Caco-2 (cell line): ENCODE measurements at regions not wholly inside any gene's neighbourhood (a gene's known extent, or its start where the extent isn't known, plus 50 kb on each side); places are given as distances from the start of the nearest gene placed in this dataset.

Experiments
- BruUV-seq: library from RNA; stranded (reverse); fragments of 400-500 nt; replicated peaks from 2 replicates; lab custom pipeline; 2021; lab: Mats Ljungman, UMichigan
- CTCF ChIA-PET: fragments of 300-600 bp; sonication (Branson Sonifier 250); formaldehyde crosslinking; loops from one replicate; lab custom pipeline; 2022; ENCODE audit warnings: antibody characterized with exemption; lab: Charles Lee
- POLR2A ChIA-PET: fragments of 300-600 bp; sonication (Branson Sonifier 250); formaldehyde crosslinking; loops from one replicate; lab custom pipeline; 2022; ENCODE audit warnings: antibody characterized with exemption; lab: Charles Lee
- DNase-seq, 2 experiments: peaks; one replicate each; pipeline versions ENCODE4 v3.0.0 to v3.0.0-alpha.2; 2020 to 2022
- H3K27me3 ChIP-seq: replicated peaks from 2 replicates; pipeline ENCODE4 v1.6.0; 2011; ENCODE audit warnings: low read length; ENCODE audit not compliant: control insufficient read depth, insufficient read depth
- H3K36me3 ChIP-seq: 2 replicates; pipeline ENCODE4 v1.5.1; 2011; ENCODE audit warnings: low read length; ENCODE audit not compliant: control insufficient read depth, insufficient read depth
- H3K4me1 ChIP-seq: fragments of 250-450 bp; sonication (Bioruptor Pico); 2 replicates; pipeline ENCODE4 v1.5.1; 2020; ENCODE audit warnings: mild to moderate bottlenecking
- H3K4me3 ChIP-seq: 2 replicates; pipeline ENCODE4 v1.5.1; 2011; ENCODE audit warnings: low read depth, mild to moderate bottlenecking, control low read depth, low read length
- H3K9me3 ChIP-seq: fragments of 250-450 bp; sonication (Bioruptor Pico); 2 replicates; pipeline ENCODE4 v1.5.1; 2020; ENCODE audit warnings: mild to moderate bottlenecking, moderate library complexity
- H3K27ac Mint-ChIP-seq: one replicate; pipeline ENCODE4 v1.8.0; 2022; ENCODE audit warnings: mixed read lengths; ENCODE audit not compliant: unreplicated experiment
- H3K27me3 Mint-ChIP-seq: one replicate; pipeline ENCODE4 v1.8.0; 2022; ENCODE audit warnings: mixed read lengths; ENCODE audit not compliant: insufficient read depth, unreplicated experiment
- H3K36me3 Mint-ChIP-seq: one replicate; pipeline ENCODE4 v1.8.0; 2022; ENCODE audit warnings: mild to moderate bottlenecking, mixed read lengths; ENCODE audit not compliant: insufficient read depth, unreplicated experiment
- H3K4me1 Mint-ChIP-seq: one replicate; pipeline ENCODE4 v1.8.0; 2022; ENCODE audit warnings: low read depth, mixed read lengths; ENCODE audit not compliant: unreplicated experiment
- H3K4me3 Mint-ChIP-seq: one replicate; pipeline ENCODE4 v1.8.0; 2022; ENCODE audit warnings: mild to moderate bottlenecking, moderate library complexity, mixed read lengths; ENCODE audit not compliant: unreplicated experiment
- H3K9me3 Mint-ChIP-seq: one replicate; pipeline ENCODE4 v1.8.0; 2022; ENCODE audit warnings: mixed read lengths; ENCODE audit not compliant: unreplicated experiment
- CTCF ChIP-seq, 2 experiments: fragments of 200-600 bp in 1 of 2; IDR thresholded peaks; 1 replicate in 1 of 2; 2 replicates in 1 of 2; pipeline versions ENCODE4 v1.5.1 to v1.8.0; 2011 to 2022; ENCODE audit warnings: antibody characterized with exemption in 1 of 2, control low read depth in 1 of 2, inconsistent platforms in 1 of 2, low read depth in 1 of 2, low read length in 1 of 2, mild to moderate bottlenecking in 1 of 2, moderate library complexity in 1 of 2; ENCODE audit not compliant: insufficient read depth in 1 of 2, severe bottlenecking in 1 of 2, unreplicated experiment in 1 of 2
- intact Hi-C: fragments of 100-400 bp; cut with micrococcal nuclease; formaldehyde crosslinking; loops from one replicate; pipeline ENCODE4 v1.10.0; 2022; ENCODE audit not compliant: unreplicated experiment

- Histone ChIP-seq H3K4me1 (peaks cover 28% of the 10 kb centered on the region), H3K9me3 (0 out of 2 replicates have a peak, but pooled peaks cover 3% of the 10 kb centered on the region), H3K4me3 (no peak overlapping the region), H3K36me3 (no peaks in the 10 kb centered on the region), H3K27me3 (no peaks in the 10 kb centered on the region)
- TF ChIP-seq CTCF (IDR thresholded peaks at IDR 0.05; ENCODE audit: insufficient read depth in 1 of 2, low read depth in 1 of 2, low read length in 1 of 2, severe bottlenecking in 1 of 2, unreplicated experiment in 1 of 2): no peak
- Mint-ChIP-seq H3K27me3 (no peaks in the 10 kb centered on the region), H3K36me3 (no peaks in the 10 kb centered on the region), H3K9me3 (peaks cover 23% of the 10 kb centered on the region), H3K27ac (peak overlapping the region; percentile 43), H3K4me1 (peaks cover 29% of the 10 kb centered on the region), H3K4me3 (no peak overlapping the region)
- intact Hi-C loops: loop anchor here (10.0 kb wide), 1 partner anchor 262 kb away; the partner anchor contains the start of gene NUP107
- ChIA-PET CTCF (no interaction called here), POLR2A (interaction anchor here (0.6 kb wide), 1 partner anchor 1067 kb away, joined by 8 read pairs; no protein-coding TSS in a partner anchor)
- no TSS peak for BruUV-seq
- DNase-seq: no peak
These were observed 90.9 kb upstream of the MDM1 start for GRCh38 chr12:68422956-68423574.

GRCh38 chr12:68425998-68426397, 93.8 kb upstream of the MDM1 start:
- no peak overlapping the region for H3K4me3 Mint-ChIP-seq
- peak overlapping the region; percentile 94 for H3K27ac Mint-ChIP-seq
- ChIA-PET POLR2A (interaction anchor here (0.6 kb wide), 1 partner anchor 76 kb away, joined by 3 read pairs; no protein-coding TSS in a partner anchor), CTCF (no interaction called here)
- Histone ChIP-seq H3K27me3 (no peaks in the 10 kb centered on the region), H3K4me3 (no peak overlapping the region), H3K4me1 (peaks cover 51% of the 10 kb centered on the region), H3K9me3 (0 out of 2 replicates have a peak, but pooled peaks cover 3% of the 10 kb centered on the region), H3K36me3 (no peaks in the 10 kb centered on the region)
- intact Hi-C loops: loop anchor here (10.0 kb wide), 1 partner anchor 259 kb away; the partner anchor contains the start of gene NUP107
- DNase-seq: no peak
- no peaks in the 10 kb centered on the region for H3K36me3 Mint-ChIP-seq
- peaks cover 23% of the 10 kb centered on the region for H3K9me3 Mint-ChIP-seq
- BruUV-seq: no TSS peak
- TF ChIP-seq CTCF (IDR thresholded peaks at IDR 0.05; ENCODE audit: insufficient read depth in 1 of 2, low read depth in 1 of 2, low read length in 1 of 2, severe bottlenecking in 1 of 2, unreplicated experiment in 1 of 2): no peak
- no peaks in the 10 kb centered on the region for H3K27me3 Mint-ChIP-seq
- peaks cover 29% of the 10 kb centered on the region for H3K4me1 Mint-ChIP-seq

GRCh38 chr12:68428211-68428610, 96.0 kb upstream of the MDM1 start:
- peak overlapping the region; percentile 45 for H3K4me3 Mint-ChIP-seq
- Histone ChIP-seq H3K27me3 (no peaks in the 10 kb centered on the region), H3K36me3 (no peaks in the 10 kb centered on the region), H3K4me1 (peaks cover 54% of the 10 kb centered on the region), H3K9me3 (0 out of 2 replicates have a peak, but pooled peaks cover 3% of the 10 kb centered on the region), H3K4me3 (no peak overlapping the region)
- H3K27ac Mint-ChIP-seq: peak overlapping the region; percentile 94
- no peak for TF ChIP-seq CTCF (IDR thresholded peaks at IDR 0.05; ENCODE audit: insufficient read depth in 1 of 2, low read depth in 1 of 2, low read length in 1 of 2, severe bottlenecking in 1 of 2, unreplicated experiment in 1 of 2)
- H3K27me3 Mint-ChIP-seq: no peaks in the 10 kb centered on the region
- no peaks in the 10 kb centered on the region for H3K36me3 Mint-ChIP-seq
- ChIA-PET POLR2A (interaction anchor here (1.8 kb wide), 1 partner anchor 12 kb away, joined by 10 read pairs; no protein-coding TSS in a partner anchor), CTCF (no interaction called here)
- DNase-seq: peak in 1 of 2 experiments; percentile 31
- peaks cover 35% of the 10 kb centered on the region for H3K9me3 Mint-ChIP-seq
- TSS peak; percentile 64 for BruUV-seq
- peaks cover 27% of the 10 kb centered on the region for H3K4me1 Mint-ChIP-seq
- intact Hi-C loops: loop anchor here (10.0 kb wide), 1 partner anchor 257 kb away; the partner anchor contains the start of gene NUP107
